ENCODE measurements at regions not wholly inside any gene's neighbourhood (a gene's known extent, or its start where the extent isn't known, plus 50 kb on each side); places are given as distances from the start of the nearest gene placed in this dataset.
A peak's percentile ranks its signal among the peaks of the same experiment; 100 is the strongest.

DNA sequence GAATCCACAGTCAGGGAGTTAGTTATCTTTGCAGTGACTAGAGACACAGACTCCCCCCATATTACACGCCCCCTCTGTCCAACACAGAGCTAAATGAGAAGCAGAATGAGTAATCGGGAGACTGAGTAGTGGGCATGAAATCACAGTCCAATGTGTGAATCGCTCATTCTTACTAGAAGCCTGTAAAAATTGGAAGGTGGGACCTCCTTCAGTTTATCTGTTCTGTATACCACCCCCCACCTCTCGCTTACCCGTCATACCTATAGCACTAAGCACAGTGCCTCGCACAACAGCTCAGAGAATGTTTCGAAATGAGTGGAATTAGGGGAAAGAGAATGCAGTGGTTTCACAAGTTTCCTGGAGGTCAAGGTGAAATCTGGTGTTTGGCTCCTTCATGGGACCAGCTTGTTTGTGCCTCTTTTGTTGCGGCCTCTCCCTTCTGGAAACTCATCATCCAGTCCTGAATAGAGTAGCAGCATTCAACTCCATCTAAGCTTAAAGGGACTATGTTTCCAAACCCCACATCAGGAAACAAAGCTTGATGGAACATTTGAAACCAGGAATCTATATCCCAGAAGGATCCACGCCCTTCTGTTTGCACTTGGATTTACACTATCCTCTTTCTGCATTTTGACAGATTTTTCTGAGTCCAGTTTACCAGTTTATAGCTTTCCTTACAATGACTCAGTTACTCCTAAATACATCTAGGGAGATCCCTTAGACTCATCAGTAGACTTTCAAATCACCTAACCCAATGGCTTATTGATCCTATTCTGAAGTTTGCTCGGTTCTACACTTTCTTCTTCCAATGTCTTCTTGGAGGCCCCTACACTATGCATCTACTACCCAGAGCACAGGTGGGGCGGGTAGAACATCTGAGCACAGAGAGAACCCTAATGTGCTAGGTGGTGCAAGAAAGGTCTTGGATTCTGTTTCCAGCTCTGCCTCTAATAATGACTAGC lies 59.2 kb upstream of the PIM1 start:
- no peak for DNase-seq (ENCODE audit: extremely low spot score in 2 of 2)
- Histone ChIP-seq H3K27ac (peak overlapping the region; percentile 59), H3K4me3 (no peak overlapping the region), H3K4me1 (peaks cover 20% of the 10 kb centered on the region), H3K36me3 (no peaks in the 10 kb centered on the region), H3K9me3 (no peaks in the 10 kb centered on the region), H3K27me3 (no peaks in the 10 kb centered on the region)
- TF ChIP-seq POLR2AphosphoS5 (IDR thresholded peaks at IDR 0.05; ENCODE audit: insufficient read depth in 1 of 2, low read depth in 1 of 2) (no peak), POLR2A (IDR thresholded peaks at IDR 0.05) (no peak)
- TF ChIP-seq, protein P1, sequence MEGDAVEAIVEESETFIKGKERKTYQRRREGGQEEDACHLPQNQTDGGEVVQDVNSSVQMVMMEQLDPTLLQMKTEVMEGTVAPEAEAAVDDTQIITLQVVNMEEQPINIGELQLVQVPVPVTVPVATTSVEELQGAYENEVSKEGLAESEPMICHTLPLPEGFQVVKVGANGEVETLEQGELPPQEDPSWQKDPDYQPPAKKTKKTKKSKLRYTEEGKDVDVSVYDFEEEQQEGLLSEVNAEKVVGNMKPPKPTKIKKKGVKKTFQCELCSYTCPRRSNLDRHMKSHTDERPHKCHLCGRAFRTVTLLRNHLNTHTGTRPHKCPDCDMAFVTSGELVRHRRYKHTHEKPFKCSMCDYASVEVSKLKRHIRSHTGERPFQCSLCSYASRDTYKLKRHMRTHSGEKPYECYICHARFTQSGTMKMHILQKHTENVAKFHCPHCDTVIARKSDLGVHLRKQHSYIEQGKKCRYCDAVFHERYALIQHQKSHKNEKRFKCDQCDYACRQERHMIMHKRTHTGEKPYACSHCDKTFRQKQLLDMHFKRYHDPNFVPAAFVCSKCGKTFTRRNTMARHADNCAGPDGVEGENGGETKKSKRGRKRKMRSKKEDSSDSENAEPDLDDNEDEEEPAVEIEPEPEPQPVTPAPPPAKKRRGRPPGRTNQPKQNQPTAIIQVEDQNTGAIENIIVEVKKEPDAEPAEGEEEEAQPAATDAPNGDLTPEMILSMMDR (IDR thresholded peaks at IDR 0.05) = no peak
- intact Hi-C loops (cut with DNase I) = no loop called here

DNA sequence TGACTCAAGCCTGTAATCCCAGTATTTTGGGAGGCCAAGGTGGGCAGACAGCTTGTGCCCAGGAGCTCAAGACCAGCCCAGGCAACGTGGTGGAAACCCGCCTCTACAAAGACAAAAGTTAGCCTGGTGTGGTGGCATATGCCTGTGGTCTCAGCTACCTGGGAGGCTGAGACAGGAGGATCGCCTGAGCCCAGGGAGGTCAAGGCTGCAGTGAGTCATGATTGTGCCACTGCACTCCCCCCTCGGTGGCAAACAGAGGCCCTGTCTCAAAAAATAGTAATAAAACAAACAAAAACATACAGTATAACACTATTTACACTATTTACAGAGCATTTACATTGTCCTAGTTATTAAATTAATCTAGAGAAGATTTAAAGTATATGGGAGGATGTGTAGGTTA lies 56.0 kb upstream of the PIM1 start:
- Histone ChIP-seq H3K27ac (no peak overlapping the region), H3K4me1 (peaks cover 20% of the 10 kb centered on the region), H3K4me3 (no peak overlapping the region), H3K9me3 (no peaks in the 10 kb centered on the region), H3K27me3 (no peaks in the 10 kb centered on the region), H3K36me3 (no peaks in the 10 kb centered on the region)
- TF ChIP-seq POLR2A (IDR thresholded peaks at IDR 0.05) (no peak), POLR2AphosphoS5 (IDR thresholded peaks at IDR 0.05; ENCODE audit: insufficient read depth in 1 of 2, low read depth in 1 of 2) (no peak)
- TF ChIP-seq, protein P1 (IDR thresholded peaks at IDR 0.05) = no peak
- intact Hi-C loops (cut with DNase I) = no loop called here
- no peak for DNase-seq (ENCODE audit: extremely low spot score in 2 of 2)

DNA sequence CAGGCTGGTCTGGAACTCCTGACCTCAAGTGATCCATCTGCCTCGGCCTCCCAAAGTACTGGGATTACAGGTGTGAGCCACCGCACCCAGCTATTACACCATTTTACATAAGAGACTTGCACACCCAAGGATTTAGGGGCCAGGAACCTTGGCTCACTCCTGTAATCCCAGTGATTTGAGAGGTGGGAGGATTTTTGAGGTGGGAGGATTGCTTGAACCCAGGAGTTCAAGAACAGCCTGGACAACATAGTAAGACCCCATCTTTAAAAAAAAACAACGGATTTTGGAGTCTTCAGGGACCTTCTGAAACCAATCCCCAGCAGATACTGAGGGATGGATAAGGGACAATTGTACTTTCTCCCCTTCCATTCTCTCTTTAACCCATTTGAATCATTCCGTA lies 55.3 kb upstream of the PIM1 start:
- no peak for DNase-seq (ENCODE audit: extremely low spot score in 2 of 2)
- intact Hi-C loops (cut with DNase I) = no loop called here
- H3K27ac ChIP-seq = no peak overlapping the region
- H3K27me3 ChIP-seq = no peaks in the 10 kb centered on the region
- H3K9me3 ChIP-seq = no peaks in the 10 kb centered on the region
- no peak overlapping the region for H3K4me3 ChIP-seq
- peaks cover 18% of the 10 kb centered on the region for H3K4me1 ChIP-seq
- no peaks in the 10 kb centered on the region for H3K36me3 ChIP-seq
- TF ChIP-seq, protein P1 (IDR thresholded peaks at IDR 0.05) = no peak
- TF ChIP-seq POLR2A (IDR thresholded peaks at IDR 0.05) (no peak), POLR2AphosphoS5 (IDR thresholded peaks at IDR 0.05; ENCODE audit: insufficient read depth in 1 of 2, low read depth in 1 of 2) (no peak)

DNA sequence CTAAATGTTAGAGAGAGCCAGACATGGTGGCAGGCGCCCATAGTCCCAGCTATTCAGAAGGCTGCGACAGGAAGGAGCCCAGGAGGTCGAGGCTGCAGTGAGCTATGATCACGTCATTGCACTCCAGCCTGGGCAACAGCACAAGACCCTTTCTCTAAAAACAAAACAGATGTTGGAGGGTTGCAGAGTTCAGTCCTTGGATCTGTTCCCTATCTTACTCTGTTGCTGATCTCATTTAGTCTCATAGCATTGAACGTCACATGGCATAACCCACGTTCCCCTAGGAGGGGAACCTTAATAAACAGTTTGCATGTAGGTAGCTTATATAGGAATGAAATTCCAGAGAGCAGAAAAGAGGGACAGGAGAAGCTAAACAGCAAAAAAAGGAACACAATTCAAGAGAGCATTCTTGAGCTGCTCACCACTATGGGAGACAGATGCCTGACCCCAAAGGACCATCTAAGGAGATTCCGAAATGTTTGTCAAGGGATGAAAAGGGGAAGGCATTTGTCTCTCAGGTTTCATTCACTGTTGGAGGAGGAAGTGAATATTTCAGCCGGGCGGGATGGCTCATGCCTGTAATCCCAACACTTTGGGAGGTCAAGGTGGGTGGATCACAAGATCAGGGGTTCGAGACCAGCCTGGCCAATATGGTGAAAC lies 54.6 kb upstream of the PIM1 start:
- no peak for DNase-seq (ENCODE audit: extremely low spot score in 2 of 2)
- Histone ChIP-seq H3K36me3 (no peaks in the 10 kb centered on the region), H3K9me3 (no peaks in the 10 kb centered on the region), H3K27me3 (no peaks in the 10 kb centered on the region), H3K27ac (no peak overlapping the region), H3K4me3 (no peak overlapping the region), H3K4me1 (peaks cover 10% of the 10 kb centered on the region)
- TF ChIP-seq, protein P1 (IDR thresholded peaks at IDR 0.05) = no peak
- TF ChIP-seq POLR2A (IDR thresholded peaks at IDR 0.05) (no peak), POLR2AphosphoS5 (IDR thresholded peaks at IDR 0.05; ENCODE audit: insufficient read depth in 1 of 2, low read depth in 1 of 2) (no peak)
- intact Hi-C loops (cut with DNase I) = no loop called here

Data from vagina (tissue), 2 donors.